Karpas-422 (cell line): ENCODE measurements at regions not wholly inside any gene's neighbourhood (a gene's known extent, or its start where the extent isn't known, plus 50 kb on each side); places are given as distances from the start of the nearest gene placed in this dataset.

Experiments
- DNase-seq: peaks from one replicate; pipeline ENCODE4 v3.0.0-alpha.2; 2015
- H2AFZ ChIP-seq: fragments of 200-600 bp; sonication (generic); 2 replicates; pipeline ENCODE4 v1.6.1; 2014; ENCODE audit warnings: antibody characterized with exemption, low read length, mixed read lengths
- H3K27ac ChIP-seq: fragments of 200-600 bp; sonication (generic); 2 replicates; pipeline ENCODE4 v1.5.1; 2014; ENCODE audit warnings: mild to moderate bottlenecking, low read length, moderate library complexity
- H3K27me3 ChIP-seq: fragments of 200-600 bp; sonication (generic); 2 replicates; pipeline ENCODE4 v1.6.1; 2014; ENCODE audit warnings: low read length, mixed read lengths
- H3K36me3 ChIP-seq: fragments of 200-600 bp; sonication (generic); 2 replicates; pipeline ENCODE4 v1.6.1; 2014; ENCODE audit warnings: low read length, mixed read lengths; ENCODE audit not compliant: insufficient read depth
- H3K4me1 ChIP-seq: fragments of 200-600 bp; sonication (generic); 2 replicates; pipeline ENCODE4 v1.6.1; 2014; ENCODE audit warnings: mild to moderate bottlenecking, low read length, mixed read lengths
- H3K4me2 ChIP-seq: fragments of 200-600 bp; sonication (generic); 2 replicates; pipeline ENCODE4 v1.6.1; 2014; ENCODE audit warnings: low read length, low read depth, mild to moderate bottlenecking; ENCODE audit not compliant: poor library complexity, severe bottlenecking
- H3K4me3 ChIP-seq: fragments of 200-600 bp; sonication (generic); 2 replicates; pipeline ENCODE4 v1.5.1; 2014; ENCODE audit warnings: mild to moderate bottlenecking, antibody characterized with exemption, low read length, mixed read lengths
- H3K79me2 ChIP-seq: fragments of 200-600 bp; sonication (generic); 2 replicates; pipeline ENCODE4 v1.6.1; 2014; ENCODE audit warnings: mild to moderate bottlenecking, low read length, mixed read lengths
- H3K9ac ChIP-seq: fragments of 200-600 bp; sonication (generic); 2 replicates; pipeline ENCODE4 v1.6.0; 2014; ENCODE audit warnings: low read length
- H3K9me2 ChIP-seq: fragments of 200-600 bp; sonication (generic), shearing (Covaris generic); replicated peaks from 2 replicates; pipeline ENCODE4 v1.6.0; 2014; ENCODE audit warnings: mild to moderate bottlenecking, low read length, moderate library complexity; ENCODE audit not compliant: insufficient read depth
- H3K9me3 ChIP-seq: fragments of 300-700, 200-600 bp; sonication (generic); 2 replicates; pipeline ENCODE4 v1.6.1; 2014; ENCODE audit warnings: low read length, mixed read lengths
- H4K20me1 ChIP-seq: fragments of 200-600 bp; sonication (generic); 2 replicates; pipeline ENCODE4 v1.6.1; 2014; ENCODE audit warnings: mild to moderate bottlenecking, antibody characterized with exemption, low read length, low read depth; ENCODE audit not compliant: insufficient read depth

DNA sequence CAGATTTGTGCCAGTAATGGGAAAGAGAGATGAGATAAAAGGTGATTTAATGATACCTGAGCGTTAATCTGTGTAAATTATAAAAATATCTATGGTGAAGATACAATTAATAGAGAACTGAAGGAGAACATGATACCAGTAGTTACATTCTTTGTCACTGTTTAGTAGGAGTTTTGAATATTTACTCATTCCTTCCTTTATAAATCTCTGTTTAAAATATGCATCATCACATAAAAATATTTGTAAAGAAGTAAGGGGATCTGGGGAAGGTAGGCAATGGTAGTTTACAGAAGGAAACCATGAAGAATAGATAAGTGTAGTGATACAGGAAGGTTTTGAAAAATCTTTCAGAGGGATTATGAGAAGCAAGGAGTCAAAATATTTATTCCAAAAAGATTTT lies 190.6 kb upstream of the PCDH18 start:
- Histone ChIP-seq H3K27me3 (no peaks in the 10 kb centered on the region), H4K20me1 (no peaks in the 10 kb centered on the region), H3K9me3 (no peaks in the 10 kb centered on the region), H3K79me2 (no peaks in the 10 kb centered on the region), H3K4me3 (no peak overlapping the region), H3K36me3 (no peaks in the 10 kb centered on the region), H3K27ac (no peak overlapping the region), H3K9ac (no peak overlapping the region), H2AFZ (no peak overlapping the region), H3K4me2 (no peak overlapping the region), H3K9me2 (no peaks in the 10 kb centered on the region), H3K4me1 (no peaks in the 10 kb centered on the region)
- DNase-seq = no peak

GRCh38 chr4:137711502-137711901 lies 179.2 kb upstream of the PCDH18 start:
- no peaks in the 10 kb centered on the region for H3K9me3 ChIP-seq
- no peak overlapping the region for H3K9ac ChIP-seq
- no peaks in the 10 kb centered on the region for H3K79me2 ChIP-seq
- no peaks in the 10 kb centered on the region for H4K20me1 ChIP-seq
- no peaks in the 10 kb centered on the region for H3K36me3 ChIP-seq
- H3K4me2 ChIP-seq = no peak overlapping the region
- H3K4me3 ChIP-seq = no peak overlapping the region
- H3K27me3 ChIP-seq = no peaks in the 10 kb centered on the region
- no peak for DNase-seq
- H3K27ac ChIP-seq = no peak overlapping the region
- H3K9me2 ChIP-seq = no peaks in the 10 kb centered on the region
- no peak overlapping the region for H2AFZ ChIP-seq
- H3K4me1 ChIP-seq = no peaks in the 10 kb centered on the region

DNA sequence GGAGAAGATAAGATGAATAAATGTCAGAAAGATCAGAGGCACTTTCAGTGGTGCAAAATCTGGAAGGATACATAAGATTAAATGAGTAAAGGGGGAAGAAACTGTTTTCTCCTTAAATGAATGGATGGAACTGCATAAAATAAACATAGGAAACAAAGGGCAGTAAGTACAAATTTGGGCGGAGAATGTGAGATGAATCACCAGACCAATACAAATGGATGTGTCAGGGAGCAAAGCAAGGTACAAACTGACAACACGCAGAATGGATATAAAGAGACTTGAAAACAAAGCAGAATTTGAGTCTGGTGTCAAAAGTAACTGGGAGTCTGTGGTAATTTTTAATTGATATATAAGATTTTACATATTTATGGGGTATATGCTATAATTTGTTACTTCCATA lies 175.3 kb upstream of the PCDH18 start:
- no peaks in the 10 kb centered on the region; the same call in 1 of the 2 replicates for H3K9me2 ChIP-seq
- no peak for DNase-seq
- no peaks in the 10 kb centered on the region for H3K79me2 ChIP-seq
- H3K36me3 ChIP-seq = no peaks in the 10 kb centered on the region
- no peaks in the 10 kb centered on the region for H4K20me1 ChIP-seq
- H3K9ac ChIP-seq = no peak overlapping the region
- no peak overlapping the region for H2AFZ ChIP-seq
- H3K4me2 ChIP-seq = no peak overlapping the region
- H3K27ac ChIP-seq = no peak overlapping the region
- H3K27me3 ChIP-seq = no peaks in the 10 kb centered on the region
- H3K9me3 ChIP-seq = no peaks in the 10 kb centered on the region
- H3K4me3 ChIP-seq = no peak overlapping the region
- H3K4me1 ChIP-seq = no peaks in the 10 kb centered on the region

DNA sequence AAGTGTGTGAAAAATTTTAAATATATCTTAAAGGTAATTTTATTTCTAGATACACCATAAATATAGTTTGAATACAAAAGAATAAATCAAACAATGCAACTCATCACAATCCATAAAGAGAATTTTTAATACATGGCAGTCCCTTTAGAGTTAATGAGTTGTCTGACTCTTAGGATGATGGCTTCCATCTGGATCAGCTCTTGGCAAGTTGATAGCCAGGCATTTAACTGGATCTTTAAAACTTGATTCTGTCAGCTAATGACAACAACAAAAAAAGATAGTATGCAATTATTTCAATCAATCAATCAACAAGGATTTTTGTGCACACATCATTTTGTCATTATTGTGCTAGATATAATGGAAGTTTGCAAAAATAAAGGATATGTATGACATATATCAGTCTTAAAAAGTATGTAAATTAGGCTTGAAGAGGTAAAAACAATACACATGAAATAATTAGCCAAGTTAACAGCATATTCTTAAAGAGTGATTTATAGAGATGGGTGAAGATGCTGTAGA lies 174.9 kb upstream of the PCDH18 start:
- Histone ChIP-seq H3K9me3 (no peaks in the 10 kb centered on the region), H3K79me2 (no peaks in the 10 kb centered on the region), H3K9me2 (no peaks in the 10 kb centered on the region; the same call in 1 of the 2 replicates), H2AFZ (no peak overlapping the region), H3K27ac (no peak overlapping the region), H3K4me1 (no peaks in the 10 kb centered on the region), H4K20me1 (no peaks in the 10 kb centered on the region), H3K4me3 (no peak overlapping the region), H3K36me3 (no peaks in the 10 kb centered on the region), H3K27me3 (no peaks in the 10 kb centered on the region), H3K9ac (no peak overlapping the region), H3K4me2 (no peak overlapping the region)
- DNase-seq = no peak

GRCh38 chr4:137705171-137705783 lies 173.0 kb upstream of the PCDH18 start:
- no peaks in the 10 kb centered on the region for H3K36me3 ChIP-seq
- H3K79me2 ChIP-seq = no peaks in the 10 kb centered on the region
- no peak overlapping the region for H3K4me3 ChIP-seq
- H2AFZ ChIP-seq = no peak overlapping the region
- no peaks in the 10 kb centered on the region for H4K20me1 ChIP-seq
- no peaks in the 10 kb centered on the region for H3K4me1 ChIP-seq
- H3K27ac ChIP-seq = no peak overlapping the region
- H3K9me3 ChIP-seq = no peaks in the 10 kb centered on the region
- no peak for DNase-seq
- no peak overlapping the region for H3K4me2 ChIP-seq
- no peak overlapping the region for H3K9ac ChIP-seq
- H3K27me3 ChIP-seq = no peaks in the 10 kb centered on the region
- H3K9me2 ChIP-seq = no peaks in the 10 kb centered on the region; the same call in 1 of the 2 replicates

DNA sequence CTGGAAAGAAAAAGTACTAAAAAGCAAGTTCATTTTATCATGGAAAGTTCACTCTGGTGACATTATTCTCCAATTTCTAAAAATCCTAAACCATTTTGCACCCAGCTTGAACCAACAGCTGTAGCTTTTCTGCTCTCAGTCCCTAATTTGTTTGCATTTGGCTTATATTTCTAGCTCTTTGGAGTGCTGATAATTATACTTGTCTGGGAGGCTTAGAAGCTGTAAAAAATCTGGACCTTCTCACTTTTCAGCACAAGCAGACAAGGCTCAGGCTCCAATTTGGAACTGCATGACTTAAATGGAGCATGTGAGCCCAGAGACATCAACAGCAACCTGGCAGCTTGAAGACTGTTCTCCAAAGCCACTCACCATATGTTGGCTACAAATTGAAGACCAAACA lies 170.9 kb upstream of the PCDH18 start:
- no peak overlapping the region for H2AFZ ChIP-seq
- no peak overlapping the region for H3K9ac ChIP-seq
- H3K9me2 ChIP-seq = no peaks in the 10 kb centered on the region; the same call in 1 of the 2 replicates
- H3K4me3 ChIP-seq = no peak overlapping the region
- H3K79me2 ChIP-seq = no peaks in the 10 kb centered on the region
- H3K27me3 ChIP-seq = no peaks in the 10 kb centered on the region
- no peak overlapping the region for H3K4me2 ChIP-seq
- H3K27ac ChIP-seq = no peak overlapping the region
- H3K36me3 ChIP-seq = no peaks in the 10 kb centered on the region
- no peak for DNase-seq
- H3K4me1 ChIP-seq = no peaks in the 10 kb centered on the region
- H3K9me3 ChIP-seq = no peaks in the 10 kb centered on the region
- H4K20me1 ChIP-seq = no peaks in the 10 kb centered on the region

DNA sequence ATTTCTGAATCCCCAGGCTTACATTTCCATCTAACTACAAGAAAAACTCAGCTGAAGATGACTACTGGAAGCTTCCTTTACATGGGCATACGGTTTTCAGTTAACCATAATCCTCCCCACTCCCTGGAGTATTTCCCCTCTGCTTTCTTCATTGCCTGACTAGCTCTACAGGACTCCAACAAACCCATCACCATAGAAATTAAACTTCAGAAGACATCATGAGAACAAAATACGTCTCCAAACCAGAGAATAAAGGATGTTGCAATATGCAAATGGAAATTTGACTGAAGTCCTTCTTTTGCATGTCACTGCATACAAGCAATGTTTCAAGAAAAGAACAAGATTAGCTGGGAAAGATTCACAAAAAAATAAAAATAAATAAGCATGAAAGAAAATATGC lies 170.2 kb upstream of the PCDH18 start:
- no peaks in the 10 kb centered on the region for H4K20me1 ChIP-seq
- H3K36me3 ChIP-seq = no peaks in the 10 kb centered on the region
- no peaks in the 10 kb centered on the region; the same call in 1 of the 2 replicates for H3K9me2 ChIP-seq
- no peak overlapping the region for H3K9ac ChIP-seq
- no peak overlapping the region for H3K4me3 ChIP-seq
- no peak overlapping the region for H3K27ac ChIP-seq
- H3K4me2 ChIP-seq = no peak overlapping the region
- no peaks in the 10 kb centered on the region for H3K79me2 ChIP-seq
- H3K4me1 ChIP-seq = no peaks in the 10 kb centered on the region
- no peak overlapping the region for H2AFZ ChIP-seq
- no peaks in the 10 kb centered on the region for H3K9me3 ChIP-seq
- H3K27me3 ChIP-seq = no peaks in the 10 kb centered on the region; the same call in 1 of the 2 replicates
- no peak for DNase-seq

- Histone ChIP-seq H3K9ac (no peak overlapping the region), H3K9me2 (no peaks in the 10 kb centered on the region; the same call in 1 of the 2 replicates), H2AFZ (no peak overlapping the region), H3K9me3 (no peaks in the 10 kb centered on the region), H3K36me3 (no peaks in the 10 kb centered on the region), H3K27ac (no peak overlapping the region), H3K27me3 (no peaks in the 10 kb centered on the region; the same call in 1 of the 2 replicates), H3K4me1 (no peaks in the 10 kb centered on the region), H3K79me2 (no peaks in the 10 kb centered on the region), H4K20me1 (no peaks in the 10 kb centered on the region), H3K4me3 (no peak overlapping the region), H3K4me2 (no peak overlapping the region)
- DNase-seq = no peak
Measured at GRCh38 chr4:137701401-137701800, 169.1 kb upstream of the PCDH18 start.
